ENCODE measurements at regions not wholly inside any gene's neighbourhood (a gene's known extent, or its start where the extent isn't known, plus 50 kb on each side); places are given as distances from the start of the nearest gene placed in this dataset.

GRCh38 chrX:125947501-125947900, 218.6 kb downstream of the DCAF12L2 start:
- no peak overlapping the region for H2AFZ ChIP-seq (ENCODE audit: low read length)

GRCh38 chrX:125952973-125953372, 213.1 kb downstream of the DCAF12L2 start:
- Histone ChIP-seq H3K9me3 (ENCODE audit: control insufficient read depth, insufficient read depth, low read depth, low read length) (no peaks in the 10 kb centered on the region), H4K20me1 (ENCODE audit: control insufficient read depth, extremely low read depth, insufficient read depth, low read length) (no peaks in the 10 kb centered on the region), H3K4me1 (ENCODE audit: control insufficient read depth, extremely low read depth, insufficient read depth, low read length) (no peaks in the 10 kb centered on the region), H3K9ac (ENCODE audit: insufficient read depth, low read length) (no peak overlapping the region), H3K4me2 (ENCODE audit: extremely low read depth, insufficient read depth, low read length) (no peak overlapping the region), H3K27me3 (ENCODE audit: control insufficient read depth, insufficient read depth, low read length) (no peaks in the 10 kb centered on the region), H2AFZ (ENCODE audit: low read length) (no peak overlapping the region), H3K79me2 (ENCODE audit: control insufficient read depth, insufficient read depth, low read length) (no peaks in the 10 kb centered on the region), H3K27ac (ENCODE audit: insufficient read depth, low read length) (no peak overlapping the region), H3K36me3 (ENCODE audit: control insufficient read depth, insufficient read depth, low read length) (no peaks in the 10 kb centered on the region), H3K4me3 (replicated peaks in 1 of 4; ENCODE audit: control extremely low read depth in 1 of 4, insufficient read depth in 1 of 4, low read depth in 3 of 4, low read length in 4 of 4) (no peak overlapping the region)
- DNase-seq (ENCODE audit: low read depth in 2 of 2): no peak
- no peak for TF ChIP-seq EZH2 (IDR thresholded peaks at IDR 0.05; ENCODE audit: low read length, missing control alignments)
- TF ChIP-seq, protein P1, sequence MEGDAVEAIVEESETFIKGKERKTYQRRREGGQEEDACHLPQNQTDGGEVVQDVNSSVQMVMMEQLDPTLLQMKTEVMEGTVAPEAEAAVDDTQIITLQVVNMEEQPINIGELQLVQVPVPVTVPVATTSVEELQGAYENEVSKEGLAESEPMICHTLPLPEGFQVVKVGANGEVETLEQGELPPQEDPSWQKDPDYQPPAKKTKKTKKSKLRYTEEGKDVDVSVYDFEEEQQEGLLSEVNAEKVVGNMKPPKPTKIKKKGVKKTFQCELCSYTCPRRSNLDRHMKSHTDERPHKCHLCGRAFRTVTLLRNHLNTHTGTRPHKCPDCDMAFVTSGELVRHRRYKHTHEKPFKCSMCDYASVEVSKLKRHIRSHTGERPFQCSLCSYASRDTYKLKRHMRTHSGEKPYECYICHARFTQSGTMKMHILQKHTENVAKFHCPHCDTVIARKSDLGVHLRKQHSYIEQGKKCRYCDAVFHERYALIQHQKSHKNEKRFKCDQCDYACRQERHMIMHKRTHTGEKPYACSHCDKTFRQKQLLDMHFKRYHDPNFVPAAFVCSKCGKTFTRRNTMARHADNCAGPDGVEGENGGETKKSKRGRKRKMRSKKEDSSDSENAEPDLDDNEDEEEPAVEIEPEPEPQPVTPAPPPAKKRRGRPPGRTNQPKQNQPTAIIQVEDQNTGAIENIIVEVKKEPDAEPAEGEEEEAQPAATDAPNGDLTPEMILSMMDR (conservative IDR thresholded peaks at IDR 0.05 in 1 of 2, IDR thresholded peaks at IDR 0.05 in 1 of 2; ENCODE audit: low read depth in 1 of 2, low read length in 2 of 2): no peak

More at GRCh38 chrX:125947501-125947900, 218.6 kb downstream of the DCAF12L2 start:
- H3K4me3 ChIP-seq (replicated peaks in 1 of 4; ENCODE audit: control extremely low read depth in 1 of 4, insufficient read depth in 1 of 4, low read depth in 3 of 4, low read length in 4 of 4): no peak overlapping the region
- no peaks in the 10 kb centered on the region for H3K4me1 ChIP-seq (ENCODE audit: control insufficient read depth, extremely low read depth, insufficient read depth, low read length)
- H3K36me3 ChIP-seq (ENCODE audit: control insufficient read depth, insufficient read depth, low read length): no peaks in the 10 kb centered on the region
- H3K9ac ChIP-seq (ENCODE audit: insufficient read depth, low read length): no peak overlapping the region
- no peak for DNase-seq (ENCODE audit: low read depth in 2 of 2)
- no peaks in the 10 kb centered on the region for H4K20me1 ChIP-seq (ENCODE audit: control insufficient read depth, extremely low read depth, insufficient read depth, low read length)
- H3K4me2 ChIP-seq (ENCODE audit: extremely low read depth, insufficient read depth, low read length): no peak overlapping the region
- H3K27ac ChIP-seq (ENCODE audit: insufficient read depth, low read length): no peak overlapping the region
- H3K79me2 ChIP-seq (ENCODE audit: control insufficient read depth, insufficient read depth, low read length): no peaks in the 10 kb centered on the region
- H3K27me3 ChIP-seq (ENCODE audit: control insufficient read depth, insufficient read depth, low read length): no peaks in the 10 kb centered on the region
- TF ChIP-seq, protein P1 (conservative IDR thresholded peaks at IDR 0.05 in 1 of 2, IDR thresholded peaks at IDR 0.05 in 1 of 2; ENCODE audit: low read depth in 1 of 2, low read length in 2 of 2): no peak
- TF ChIP-seq EZH2 (IDR thresholded peaks at IDR 0.05; ENCODE audit: low read length, missing control alignments): no peak
- H3K9me3 ChIP-seq (ENCODE audit: control insufficient read depth, insufficient read depth, low read depth, low read length): no peaks in the 10 kb centered on the region

DNA sequence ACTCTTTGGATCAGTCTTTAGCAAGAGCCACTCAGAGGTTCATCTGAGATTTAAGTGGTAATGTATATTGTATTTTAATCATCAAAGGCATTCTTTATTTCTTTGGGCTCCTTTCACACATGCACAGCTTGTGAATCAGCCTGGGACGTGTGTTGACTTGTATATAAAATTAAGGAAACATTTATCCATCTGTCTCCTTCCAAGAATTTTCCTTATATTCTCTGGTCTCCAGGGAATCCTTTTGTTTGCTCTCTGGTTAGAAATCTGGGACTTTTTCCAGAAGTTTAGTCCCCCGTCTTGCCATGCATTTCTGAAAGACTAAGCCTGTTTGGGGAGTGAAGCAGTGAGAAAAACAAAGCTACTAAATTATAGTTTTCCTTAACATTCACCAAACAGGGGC, 212.3 kb downstream of the DCAF12L2 start:
- no peak for TF ChIP-seq EZH2 (IDR thresholded peaks at IDR 0.05; ENCODE audit: low read length, missing control alignments)
- Histone ChIP-seq H3K4me2 (ENCODE audit: extremely low read depth, insufficient read depth, low read length) (no peak overlapping the region), H3K36me3 (ENCODE audit: control insufficient read depth, insufficient read depth, low read length) (no peaks in the 10 kb centered on the region), H2AFZ (ENCODE audit: low read length) (no peak overlapping the region), H3K79me2 (ENCODE audit: control insufficient read depth, insufficient read depth, low read length) (no peaks in the 10 kb centered on the region), H3K9me3 (ENCODE audit: control insufficient read depth, insufficient read depth, low read depth, low read length) (no peaks in the 10 kb centered on the region), H3K4me1 (ENCODE audit: control insufficient read depth, extremely low read depth, insufficient read depth, low read length) (no peaks in the 10 kb centered on the region), H3K9ac (ENCODE audit: insufficient read depth, low read length) (no peak overlapping the region), H3K4me3 (replicated peaks in 1 of 4; ENCODE audit: control extremely low read depth in 1 of 4, insufficient read depth in 1 of 4, low read depth in 3 of 4, low read length in 4 of 4) (no peak overlapping the region), H3K27ac (ENCODE audit: insufficient read depth, low read length) (no peak overlapping the region), H4K20me1 (ENCODE audit: control insufficient read depth, extremely low read depth, insufficient read depth, low read length) (no peaks in the 10 kb centered on the region), H3K27me3 (ENCODE audit: control insufficient read depth, insufficient read depth, low read length) (no peaks in the 10 kb centered on the region)
- DNase-seq (ENCODE audit: low read depth in 2 of 2): no peak

Data from fibroblast of lung (primary cell).